Activated CD4-positive, alpha-beta T cell treated with anti-CD3 and anti-CD28 coated beads for 36 hours (primary cell): ENCODE measurements at regions not wholly inside any gene's neighbourhood (a gene's known extent, or its start where the extent isn't known, plus 50 kb on each side); places are given as distances from the start of the nearest gene placed in this dataset.
"Not testable (repeated sequence)": the region's sequence is repeated elsewhere in the genome, so short reads cannot be mapped to it uniquely, and the experiment has no call there.

Source experiments
- ATAC-seq: fragments of 200-7000 bp; cut with Tn5 transposase; one replicate; pipeline ENCODE4 v1.10.0; 2021; ENCODE audit warnings: mild to moderate bottlenecking, moderate library complexity
- CTCF ChIA-PET: fragments of 350-600 bp; sonication (Branson Sonifier 250); formaldehyde crosslinking; loops from one replicate; lab custom pipeline; 2021; ENCODE audit warnings: antibody characterized with exemption; lab: Charles Lee
- POLR2A ChIA-PET: fragments of 350-600 bp; sonication (Branson Sonifier 250); formaldehyde crosslinking; loops from one replicate; lab custom pipeline; 2021; ENCODE audit warnings: antibody characterized with exemption, inconsistent platforms; lab: Charles Lee
- DNase-seq: peaks from one replicate; pipeline ENCODE4 v3.0.0-alpha.2; 2020
- H3K27ac Mint-ChIP-seq: one replicate; pipeline ENCODE4 v1.8.0; 2021; ENCODE audit warnings: mixed read lengths
- H3K27me3 Mint-ChIP-seq: one replicate; pipeline ENCODE4 v1.8.0; 2021; ENCODE audit warnings: mixed read lengths
- H3K36me3 Mint-ChIP-seq: one replicate; pipeline ENCODE4 v1.8.0; 2021; ENCODE audit warnings: low read depth, mixed read lengths
- H3K4me1 Mint-ChIP-seq: one replicate; pipeline ENCODE4 v1.8.0; 2021; ENCODE audit warnings: mixed read lengths
- H3K4me3 Mint-ChIP-seq: one replicate; pipeline ENCODE4 v1.8.0; 2021; ENCODE audit warnings: mild to moderate bottlenecking, moderate library complexity, mixed read lengths
- H3K9me3 Mint-ChIP-seq: one replicate; pipeline ENCODE4 v1.8.0; 2021; ENCODE audit warnings: low read depth, mixed read lengths
- intact Hi-C, 2 experiments: fragments of 100-400 bp; cut with DNase I in 1 of 2; cut with micrococcal nuclease in 1 of 2; formaldehyde crosslinking; loops; one replicate each; pipeline versions ENCODE4 v1.14.2 to v1.15.1; 2022 to 2024; cut with DNase I, micrococcal nuclease

- POLR2A ChIA-PET = not testable (repeated sequence)
Measured at GRCh38 chr20:53727239-53727638, 133.6 kb upstream of the ZNF217 start.

DNA sequence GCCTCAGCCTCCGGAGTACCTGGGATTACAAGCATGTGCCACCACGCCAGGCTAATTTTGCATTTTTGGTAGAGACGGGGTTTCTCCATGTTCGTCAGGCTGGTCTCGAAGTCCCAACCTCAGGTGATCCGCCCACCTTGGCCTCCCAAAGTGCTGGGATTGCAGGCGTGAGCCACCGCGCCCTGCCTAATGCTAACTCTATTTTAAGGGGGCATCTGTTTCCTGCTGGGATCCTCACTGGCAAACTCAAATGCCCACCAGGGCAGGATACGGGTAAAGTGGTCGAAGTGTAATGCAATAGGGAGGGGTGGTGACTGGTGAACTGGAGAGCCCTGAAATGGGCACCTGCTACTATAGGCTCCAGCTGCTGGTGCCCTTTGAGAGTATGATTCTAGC lies 131.9 kb upstream of the ZNF217 start:
- H3K4me1 Mint-ChIP-seq = peaks cover 23% of the 10 kb centered on the region
- peaks cover 2% of the 10 kb centered on the region for H3K9me3 Mint-ChIP-seq
- peaks cover 1% of the 10 kb centered on the region for H3K36me3 Mint-ChIP-seq
- H3K27ac Mint-ChIP-seq = no peak overlapping the region
- ChIA-PET CTCF (no interaction called here), POLR2A (no interaction called here)
- intact Hi-C loops = no loop called here
- H3K4me3 Mint-ChIP-seq = no peak overlapping the region
- no peaks in the 10 kb centered on the region for H3K27me3 Mint-ChIP-seq
- ATAC-seq (no peak), DNase-seq (no peak)

More at GRCh38 chr20:53727239-53727638, 133.6 kb upstream of the ZNF217 start:
- ATAC-seq, H3K4me3 Mint-ChIP-seq, DNase-seq, H3K27ac Mint-ChIP-seq, H3K9me3 Mint-ChIP-seq, H3K27me3 Mint-ChIP-seq, intact Hi-C loops, CTCF ChIA-PET, H3K36me3 Mint-ChIP-seq: not testable (repeated sequence)
- H3K4me1 Mint-ChIP-seq = peaks cover 12% of the 10 kb centered on the region

DNA sequence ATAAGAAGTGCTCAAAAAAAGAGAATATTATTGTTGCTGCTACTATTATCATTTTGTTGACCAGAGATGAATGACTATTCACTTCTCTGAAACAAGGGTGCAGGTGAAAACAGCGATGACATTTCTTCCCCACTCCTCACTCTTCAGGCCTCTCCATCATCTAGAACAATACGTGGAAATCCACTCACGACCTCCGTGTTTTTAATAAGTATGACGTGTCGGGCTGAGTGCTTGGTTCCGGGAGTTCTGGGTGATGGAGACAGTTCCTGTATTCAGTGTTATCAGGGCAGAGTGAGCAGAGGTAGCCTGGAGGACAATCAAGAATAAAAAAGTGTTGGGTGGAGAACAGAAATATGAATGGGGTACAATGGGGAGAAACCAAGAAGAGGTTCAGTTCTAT lies 130.0 kb upstream of the ZNF217 start:
- Mint-ChIP-seq H3K4me1 (peaks cover 17% of the 10 kb centered on the region), H3K27ac (no peak overlapping the region), H3K4me3 (no peak overlapping the region), H3K36me3 (peaks cover 1% of the 10 kb centered on the region), H3K27me3 (no peaks in the 10 kb centered on the region), H3K9me3 (peaks cover 2% of the 10 kb centered on the region)
- CTCF ChIA-PET = no interaction called here
- DNase-seq = no peak
- POLR2A ChIA-PET = no interaction called here
- ATAC-seq = no peak
- intact Hi-C loops = no loop called here

GRCh38 chr20:53723045-53723444 lies 129.4 kb upstream of the ZNF217 start:
- Mint-ChIP-seq H3K27ac (no peak overlapping the region), H3K4me1 (peaks cover 14% of the 10 kb centered on the region), H3K4me3 (no peak overlapping the region), H3K9me3 (peaks cover 2% of the 10 kb centered on the region), H3K27me3 (no peaks in the 10 kb centered on the region), H3K36me3 (peaks cover 1% of the 10 kb centered on the region)
- no peak for ATAC-seq
- CTCF ChIA-PET = interaction anchor here (0.5 kb wide), 1 partner anchor 311 kb away, joined by 4 read pairs; no protein-coding TSS in a partner anchor
- intact Hi-C loops = no loop called here
- POLR2A ChIA-PET = interaction anchor here (0.6 kb wide), 1 partner anchor 112 kb away, joined by 4 read pairs; no protein-coding TSS in a partner anchor
- no peak for DNase-seq

DNA sequence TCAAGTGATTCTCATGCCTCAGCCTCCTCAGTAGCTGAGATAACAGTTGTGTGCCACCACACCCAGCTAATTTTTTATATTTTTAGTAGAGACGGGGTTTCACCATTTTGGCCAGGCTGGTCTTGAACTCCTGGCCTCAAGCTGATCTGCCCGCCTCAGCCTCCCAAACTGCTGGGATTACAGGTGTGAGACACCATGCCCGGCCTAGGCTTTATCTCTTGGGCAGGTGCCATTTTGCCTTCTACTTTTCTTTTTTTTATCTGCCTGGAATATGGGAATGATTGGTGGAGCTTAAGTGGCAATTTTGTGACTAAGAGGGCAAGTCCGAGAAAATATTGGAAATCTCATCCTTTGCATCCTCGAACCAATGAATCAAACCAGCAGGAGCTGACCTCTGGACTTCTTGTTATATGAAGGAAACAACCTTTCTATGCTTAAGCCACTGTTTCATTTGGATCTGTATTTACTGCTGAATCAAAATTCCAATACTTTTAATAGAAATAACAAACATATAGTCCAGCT lies 128.9 kb upstream of the ZNF217 start:
- intact Hi-C loops = no loop called here
- peaks cover 1% of the 10 kb centered on the region for H3K36me3 Mint-ChIP-seq
- ChIA-PET CTCF (interaction anchor here (0.5 to 0.6 kb wide), 2 partner anchors 192 to 310 kb away, joined by 3 to 4 read pairs; no protein-coding TSS in a partner anchor), POLR2A (interaction anchor here (0.6 to 0.7 kb wide), 2 partner anchors 112 to 338 kb away, joined by 3 to 4 read pairs; no protein-coding TSS in a partner anchor)
- peaks cover 14% of the 10 kb centered on the region for H3K4me1 Mint-ChIP-seq
- H3K27me3 Mint-ChIP-seq = no peaks in the 10 kb centered on the region
- H3K4me3 Mint-ChIP-seq = no peak overlapping the region
- peaks cover 2% of the 10 kb centered on the region for H3K9me3 Mint-ChIP-seq
- no peak for DNase-seq
- ATAC-seq = no peak
- peak overlapping the region; percentile 67 for H3K27ac Mint-ChIP-seq

DNA sequence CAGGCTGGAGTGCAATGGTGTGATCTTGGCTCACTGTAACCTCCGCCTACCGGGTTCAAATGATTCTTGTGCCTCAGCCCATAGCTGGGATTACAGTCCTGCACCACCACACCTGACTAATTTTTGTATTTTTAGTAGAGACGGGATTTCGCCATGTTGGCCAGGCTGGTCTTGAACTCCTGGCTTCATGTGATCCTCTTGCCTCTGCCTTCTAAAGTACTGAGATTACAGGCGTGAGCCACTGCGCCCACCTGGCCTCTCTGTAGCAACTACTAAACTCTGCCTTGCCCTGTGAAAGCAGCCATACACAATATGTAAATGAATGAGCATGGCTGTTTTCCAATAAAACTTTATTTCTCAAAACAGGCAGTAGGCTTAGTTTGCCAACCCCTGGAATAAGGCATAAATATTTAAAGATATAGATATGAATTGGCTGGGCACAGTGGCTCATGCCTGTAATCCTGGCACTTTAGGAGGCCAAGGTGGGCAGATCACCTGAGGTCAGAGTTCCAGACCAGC lies 127.9 kb upstream of the ZNF217 start:
- DNase-seq, H3K36me3 Mint-ChIP-seq, H3K27me3 Mint-ChIP-seq, H3K9me3 Mint-ChIP-seq, H3K4me3 Mint-ChIP-seq, POLR2A ChIA-PET, CTCF ChIA-PET, intact Hi-C loops: not testable (repeated sequence)
- Mint-ChIP-seq H3K27ac (peak overlapping the region; percentile 58), H3K4me1 (peaks cover 14% of the 10 kb centered on the region)
- ATAC-seq = peak; percentile 35

DNA sequence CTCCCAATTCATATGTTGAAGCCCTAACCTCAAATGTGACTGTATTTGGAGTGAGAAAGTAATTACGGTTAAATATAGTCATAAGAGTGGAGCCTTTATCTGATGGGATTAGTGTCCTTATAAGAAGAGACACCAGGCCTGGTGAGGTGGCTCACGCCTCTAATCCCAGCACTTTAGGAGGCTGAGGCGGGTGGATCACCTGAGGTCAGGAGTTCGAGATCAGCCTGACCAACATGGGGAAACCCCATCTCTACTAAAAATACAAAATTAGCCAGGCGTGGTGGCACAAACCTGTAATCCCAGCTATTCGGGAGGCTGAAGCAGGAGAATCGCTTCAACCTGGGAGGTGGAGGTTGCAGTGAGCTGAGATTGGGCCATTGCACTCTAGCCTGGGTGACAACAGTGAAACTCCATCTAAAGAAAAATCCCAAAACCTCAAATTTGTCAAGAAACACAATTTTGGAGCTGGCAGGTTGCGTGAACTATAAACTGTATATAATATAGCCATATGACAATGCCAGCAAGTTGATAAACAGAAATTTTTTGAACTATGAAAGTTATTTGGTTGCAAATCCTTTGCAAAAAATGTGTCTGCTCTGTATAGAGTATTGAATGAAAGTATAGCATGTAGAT lies 125.6 kb upstream of the ZNF217 start:
- intact Hi-C loops, H3K27ac Mint-ChIP-seq, H3K4me3 Mint-ChIP-seq, H3K36me3 Mint-ChIP-seq, ATAC-seq, DNase-seq, H3K27me3 Mint-ChIP-seq, H3K9me3 Mint-ChIP-seq: not testable (repeated sequence)
- CTCF ChIA-PET = interaction anchor here (0.6 to 1.1 kb wide), 2 partner anchors 36 to 196 kb away, joined by 3 to 4 read pairs; no protein-coding TSS in a partner anchor
- H3K4me1 Mint-ChIP-seq = peaks cover 14% of the 10 kb centered on the region
- POLR2A ChIA-PET = interaction anchor here (0.5 to 1.0 kb wide), 3 partner anchors 11 to 538 kb away, joined by 3 to 15 read pairs (median 6); no protein-coding TSS in a partner anchor

DNA sequence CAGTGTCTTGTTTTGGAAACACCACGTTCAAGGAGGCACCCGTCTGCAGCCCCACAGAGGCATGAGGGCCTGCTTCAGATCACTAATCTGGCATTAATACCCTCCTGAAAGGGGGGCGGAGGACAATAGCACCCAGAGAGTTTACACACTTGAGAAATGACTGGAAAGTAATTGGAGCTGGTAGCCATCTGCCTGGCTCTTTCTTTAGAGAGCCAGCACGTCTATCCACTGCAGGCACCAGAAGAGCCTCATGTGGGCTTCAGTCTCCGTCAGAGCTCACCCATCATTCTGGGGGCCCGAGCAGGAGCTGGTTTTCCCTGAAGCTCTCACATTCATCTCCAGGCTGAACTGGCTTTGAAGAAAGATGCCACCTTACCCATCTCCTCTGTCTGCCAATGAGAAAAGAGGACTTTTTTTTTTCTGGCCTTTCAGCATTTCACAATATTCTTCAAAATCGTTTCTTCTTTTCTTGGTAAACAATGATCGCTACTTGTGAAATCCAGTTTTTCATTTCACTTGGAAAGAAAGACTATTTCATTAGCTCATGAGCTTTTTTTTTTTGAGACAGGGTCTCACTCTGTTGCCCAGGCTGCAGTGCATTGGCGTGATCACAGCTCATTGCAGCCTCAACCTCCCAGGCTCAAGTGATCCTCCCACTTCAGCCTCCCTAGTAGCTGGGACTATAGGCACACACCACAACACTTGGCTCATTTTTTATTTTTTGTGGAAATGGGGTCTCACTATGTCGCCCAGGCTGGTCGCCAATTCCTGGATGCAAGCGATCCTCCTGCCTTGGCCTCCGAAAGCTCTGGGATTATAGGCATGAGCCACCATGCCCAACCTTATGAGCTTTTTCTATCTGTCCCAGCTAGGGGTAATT lies 124.7 kb upstream of the ZNF217 start:
- POLR2A ChIA-PET = interaction anchor here (0.7 to 1.0 kb wide), 2 partner anchors 10 to 21 kb away, joined by 6 to 15 read pairs; no protein-coding TSS in a partner anchor
- Mint-ChIP-seq H3K4me1 (peaks cover 14% of the 10 kb centered on the region), H3K27ac (peak overlapping the region; percentile 13), H3K9me3 (peaks cover 2% of the 10 kb centered on the region), H3K36me3 (peaks cover 1% of the 10 kb centered on the region), H3K4me3 (no peak overlapping the region), H3K27me3 (no peaks in the 10 kb centered on the region)
- DNase-seq (no peak), ATAC-seq (no peak)
- CTCF ChIA-PET = interaction anchor here (0.6 to 1.1 kb wide), 3 partner anchors 35 to 197 kb away, joined by 3 to 4 read pairs (median 3); no protein-coding TSS in a partner anchor
- intact Hi-C loops = no loop called here

- POLR2A ChIA-PET = no interaction called here
- Mint-ChIP-seq H3K4me1 (peaks cover 14% of the 10 kb centered on the region), H3K27ac (no peak overlapping the region), H3K27me3 (no peaks in the 10 kb centered on the region), H3K9me3 (peaks cover 2% of the 10 kb centered on the region), H3K36me3 (peaks cover 1% of the 10 kb centered on the region), H3K4me3 (no peak overlapping the region)
- intact Hi-C loops = no loop called here
- no peak for DNase-seq
- CTCF ChIA-PET = no interaction called here
- ATAC-seq = no peak
Measured at GRCh38 chr20:53716395-53716794, 122.8 kb upstream of the ZNF217 start.

- Mint-ChIP-seq H3K4me3 (no peak overlapping the region), H3K36me3 (no peaks in the 10 kb centered on the region), H3K27me3 (no peaks in the 10 kb centered on the region), H3K27ac (no peak overlapping the region), H3K4me1 (peaks cover 14% of the 10 kb centered on the region), H3K9me3 (no peaks in the 10 kb centered on the region)
- POLR2A ChIA-PET = no interaction called here
- CTCF ChIA-PET = no interaction called here
- DNase-seq (no peak), ATAC-seq (no peak)
- intact Hi-C loops = no loop called here
Measured at GRCh38 chr20:53714524-53714923, 120.9 kb upstream of the ZNF217 start.

- Mint-ChIP-seq H3K27me3 (no peaks in the 10 kb centered on the region), H3K27ac (no peak overlapping the region), H3K4me1 (peaks cover 24% of the 10 kb centered on the region), H3K9me3 (no peaks in the 10 kb centered on the region), H3K4me3 (no peak overlapping the region), H3K36me3 (no peaks in the 10 kb centered on the region)
- ChIA-PET POLR2A (no interaction called here), CTCF (no interaction called here)
- ATAC-seq (no peak), DNase-seq (no peak)
- intact Hi-C loops = no loop called here
Measured at GRCh38 chr20:53713328-53714056, 119.9 kb upstream of the ZNF217 start.
